Small intestine (tissue), 7 donors: ENCODE measurements at regions not wholly inside any gene's neighbourhood (a gene's known extent, or its start where the extent isn't known, plus 50 kb on each side); places are given as distances from the start of the nearest gene placed in this dataset.
"Not testable (repeated sequence)": the region's sequence is repeated elsewhere in the genome, so short reads cannot be mapped to it uniquely, and the experiment has no call there.

Experiments used
- DNase-seq, 2 donors: peaks; one replicate each; pipeline versions ENCODE4 v3.0.0 to v3.0.0-alpha.2; 2013
- FAIRE-seq: peaks from 2 replicates; lab custom pipeline; 2012; peaks lifted over from hg19 to GRCh38; lab: Jason Lieb, UNC
- H3K27ac ChIP-seq, 3 donors: one replicate each; pipeline ENCODE4 v1.5.1; 2013; ENCODE audit warnings: low read length in 2 of 3, mild to moderate bottlenecking in 2 of 3, control low read depth in 1 of 3, inconsistent platforms in 1 of 3, low read depth in 1 of 3, moderate library complexity in 1 of 3
- H3K27me3 ChIP-seq, 3 donors: one replicate each; pipeline ENCODE4 v1.6.1; 2013; ENCODE audit warnings: low read length in 3 of 3, inconsistent platforms in 1 of 3; ENCODE audit not compliant: control insufficient read depth in 3 of 3, insufficient read depth in 3 of 3
- H3K36me3 ChIP-seq, 3 donors: one replicate each; pipeline ENCODE4 v1.6.1; 2013; ENCODE audit warnings: low read length in 3 of 3, inconsistent platforms in 1 of 3, low read depth in 1 of 3, mild to moderate bottlenecking in 1 of 3, moderate library complexity in 1 of 3; ENCODE audit not compliant: control insufficient read depth in 3 of 3, insufficient read depth in 2 of 3
- H3K4me1 ChIP-seq, 3 donors: one replicate each; pipeline ENCODE4 v1.6.1; 2013; ENCODE audit warnings: low read length in 2 of 3, inconsistent platforms in 1 of 3, low read depth in 1 of 3, mild to moderate bottlenecking in 1 of 3, moderate library complexity in 1 of 3; ENCODE audit not compliant: control insufficient read depth in 3 of 3, insufficient read depth in 2 of 3
- H3K4me3 ChIP-seq, 3 donors: one replicate each; pipeline ENCODE4 v1.5.1; 2013; ENCODE audit warnings: low read length in 3 of 3, control low read depth in 1 of 3, inconsistent platforms in 1 of 3, low read depth in 1 of 3, mild to moderate bottlenecking in 1 of 3, moderate library complexity in 1 of 3
- H3K9me3 ChIP-seq, 2 donors: one replicate each; pipeline ENCODE4 v1.6.1; 2013; ENCODE audit warnings: low read depth in 1 of 2, low read length in 1 of 2; ENCODE audit not compliant: control insufficient read depth in 2 of 2, insufficient read depth in 1 of 2
- WGBS, 3 donors: extraction: QIAGEN DNeasy Blood & Tissue Kit; methylation state at CpG; one replicate each; pipeline ENCODE4 v1.1.7; 2013; 5-methylcytosine and 5-hydroxymethylcytosine counted together
- donor health status: healthy with polysubstance abuse.
- donor health status: control.
- donor health status: control.
- donor health status: Bipolar disorder and iron deficiency.
- donor health status: healthy.

- WGBS, 3 donors, result 32 to 64% (median 51%) methylated on average over 3 of the region's 3 CpGs
- FAIRE-seq, H3K36me3 ChIP-seq, H3K9me3 ChIP-seq, H3K27ac ChIP-seq, H3K27me3 ChIP-seq, H3K4me3 ChIP-seq, DNase-seq: not testable (repeated sequence)
- peaks cover 0 to 11% (median 0%) of the 10 kb centered on the region in 3 donors for H3K4me1 ChIP-seq
These were observed 51.2 kb upstream of the PDPR start for GRCh38 chr16:70062947-70063346.
